Gastrocnemius medialis (tissue), 4 donors: ENCODE measurements at regions not wholly inside any gene's neighbourhood (a gene's known extent, or its start where the extent isn't known, plus 50 kb on each side); places are given as distances from the start of the nearest gene placed in this dataset.

Source experiments
- CTCF ChIP-seq, 5 experiments: fragments of 450-650 bp in 3 of 5; fragments of 200-600 bp in 2 of 5; sonication (generic) in 2 of 5; IDR thresholded peaks in 4 of 5; conservative IDR thresholded peaks in 1 of 5; 1 replicate in 4 of 5; 2 replicates in 1 of 5; pipeline ENCODE4 v1.5.1; 2016 to 2019; ENCODE audit warnings: antibody characterized with exemption in 5 of 5, mild to moderate bottlenecking in 3 of 5, moderate library complexity in 3 of 5
- POLR2A ChIP-seq, 2 donors: fragments of 450-650 bp; IDR thresholded peaks; one replicate each; pipeline ENCODE4 v1.6.1; 2017; ENCODE audit warnings: antibody characterized with exemption in 2 of 2, mild to moderate bottlenecking in 2 of 2, moderate library complexity in 2 of 2

DNA sequence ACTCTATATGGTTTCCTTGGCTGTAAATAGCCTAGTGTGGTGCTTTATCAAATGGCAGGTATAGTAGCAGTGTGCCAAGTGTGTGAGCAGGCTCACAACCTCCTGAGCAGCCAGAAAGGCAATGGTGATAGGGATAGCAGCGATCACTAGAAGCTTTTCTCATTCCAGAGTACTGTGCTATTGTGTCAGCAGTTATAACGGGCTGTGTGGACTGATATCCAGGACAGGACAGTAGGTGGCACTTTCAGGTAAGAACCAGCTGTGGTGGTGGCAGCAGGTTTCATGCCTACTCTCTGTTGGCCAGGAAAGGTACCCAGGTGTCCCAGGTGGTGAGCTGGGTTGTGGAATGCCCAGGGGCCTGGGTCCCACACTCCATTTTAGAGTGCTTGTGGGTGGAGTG lies 448.8 kb upstream of the BTBD3 start:
- TF ChIP-seq CTCF (IDR thresholded peaks at IDR 0.05 in 4 of 5, conservative IDR thresholded peaks at IDR 0.05 in 1 of 5) (no peak), POLR2A (IDR thresholded peaks at IDR 0.05) (no peak)
